AG04449 (cell line): ENCODE measurements at regions not wholly inside any gene's neighbourhood (a gene's known extent, or its start where the extent isn't known, plus 50 kb on each side); places are given as distances from the start of the nearest gene placed in this dataset.

Experiments used
- CTCF ChIA-PET: fragments of 350-600 bp; formaldehyde crosslinking; extraction: SDS; loops from one replicate; lab custom pipeline; 2021; ENCODE audit warnings: antibody characterized with exemption; lab: Yijun Ruan, JAX
- POLR2A ChIA-PET: fragments of 400-600, 350-600 bp; formaldehyde crosslinking; extraction: SDS; loops from one replicate; lab custom pipeline; 2020; ENCODE audit warnings: antibody characterized with exemption, inconsistent platforms; lab: Yijun Ruan, JAX
- DNase-seq: peaks from one replicate; pipeline ENCODE4 v3.0.0-alpha.2; 2010; ENCODE audit warnings: low read depth, low spot score
- H3K4me3 ChIP-seq: 2 replicates; pipeline ENCODE4 v1.5.1; 2011; ENCODE audit warnings: low read depth, mild to moderate bottlenecking, control low read depth, low read length
- CTCF ChIP-seq: IDR thresholded peaks from one replicate; pipeline ENCODE4 v1.5.1; 2011; ENCODE audit warnings: mild to moderate bottlenecking, moderate library complexity, low read length, control low read depth, inconsistent platforms; ENCODE audit not compliant: insufficient read depth; ENCODE audit errors: missing control alignments

GRCh38 chr3:153896197-153896596, 225.0 kb upstream of the ARHGEF26 start:
- TF ChIP-seq CTCF, result no peak
- DNase-seq, result no peak
- no peak overlapping the region for H3K4me3 ChIP-seq
- POLR2A ChIA-PET, result no interaction called here
- CTCF ChIA-PET, result no interaction called here

- no peak for DNase-seq
- TF ChIP-seq CTCF, result no peak
- H3K4me3 ChIP-seq, result no peak overlapping the region
- ChIA-PET POLR2A (no interaction called here), CTCF (no interaction called here)
Observed at GRCh38 chr3:153897025-153897723, 224.0 kb upstream of the ARHGEF26 start.

- no peak for DNase-seq
- no peak overlapping the region for H3K4me3 ChIP-seq
- CTCF ChIA-PET, result no interaction called here
- TF ChIP-seq CTCF, result no peak
- POLR2A ChIA-PET, result no interaction called here
Observed at GRCh38 chr3:153897842-153898241, 223.3 kb upstream of the ARHGEF26 start.

GRCh38 chr3:153901152-153901551, 220.0 kb upstream of the ARHGEF26 start:
- no peak for DNase-seq
- no peak for TF ChIP-seq CTCF
- H3K4me3 ChIP-seq, result no peak overlapping the region
- ChIA-PET CTCF (no interaction called here), POLR2A (no interaction called here)

GRCh38 chr3:153901991-153902390, 219.2 kb upstream of the ARHGEF26 start:
- no peak overlapping the region for H3K4me3 ChIP-seq
- no peak for DNase-seq
- no peak for TF ChIP-seq CTCF
- ChIA-PET CTCF (no interaction called here), POLR2A (no interaction called here)

GRCh38 chr3:153903430-153903829, 217.8 kb upstream of the ARHGEF26 start:
- CTCF ChIA-PET, result no interaction called here
- TF ChIP-seq CTCF, result no peak
- H3K4me3 ChIP-seq, result no peak overlapping the region
- no peak for DNase-seq
- POLR2A ChIA-PET, result no interaction called here
